ENCODE measurements at regions not wholly inside any gene's neighbourhood (a gene's known extent, or its start where the extent isn't known, plus 50 kb on each side); places are given as distances from the start of the nearest gene placed in this dataset.
"Not testable (repeated sequence)": the region's sequence is repeated elsewhere in the genome, so short reads cannot be mapped to it uniquely, and the experiment has no call there.

- TF ChIP-seq, protein P1, sequence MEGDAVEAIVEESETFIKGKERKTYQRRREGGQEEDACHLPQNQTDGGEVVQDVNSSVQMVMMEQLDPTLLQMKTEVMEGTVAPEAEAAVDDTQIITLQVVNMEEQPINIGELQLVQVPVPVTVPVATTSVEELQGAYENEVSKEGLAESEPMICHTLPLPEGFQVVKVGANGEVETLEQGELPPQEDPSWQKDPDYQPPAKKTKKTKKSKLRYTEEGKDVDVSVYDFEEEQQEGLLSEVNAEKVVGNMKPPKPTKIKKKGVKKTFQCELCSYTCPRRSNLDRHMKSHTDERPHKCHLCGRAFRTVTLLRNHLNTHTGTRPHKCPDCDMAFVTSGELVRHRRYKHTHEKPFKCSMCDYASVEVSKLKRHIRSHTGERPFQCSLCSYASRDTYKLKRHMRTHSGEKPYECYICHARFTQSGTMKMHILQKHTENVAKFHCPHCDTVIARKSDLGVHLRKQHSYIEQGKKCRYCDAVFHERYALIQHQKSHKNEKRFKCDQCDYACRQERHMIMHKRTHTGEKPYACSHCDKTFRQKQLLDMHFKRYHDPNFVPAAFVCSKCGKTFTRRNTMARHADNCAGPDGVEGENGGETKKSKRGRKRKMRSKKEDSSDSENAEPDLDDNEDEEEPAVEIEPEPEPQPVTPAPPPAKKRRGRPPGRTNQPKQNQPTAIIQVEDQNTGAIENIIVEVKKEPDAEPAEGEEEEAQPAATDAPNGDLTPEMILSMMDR (IDR thresholded peaks at IDR 0.05; ENCODE audit: low read length), result not testable (repeated sequence)
- not testable (repeated sequence) for TF ChIP-seq EZH2 (IDR thresholded peaks at IDR 0.05; ENCODE audit: borderline replicate concordance, low read length)
Observed at GRCh38 chr10:42230812-42231211, 407.6 kb downstream of the ZNF33B start.

Measured in OCI-LY1 (cell line).